Panc1 (cell line): ENCODE measurements at regions not wholly inside any gene's neighbourhood (a gene's known extent, or its start where the extent isn't known, plus 50 kb on each side); places are given as distances from the start of the nearest gene placed in this dataset.

ENCODE experiments used
- ATAC-seq: fragments of 200-7000 bp; cut with Tn5 transposase; 2 replicates; pipeline ENCODE4 v1.9.1; 2020; ENCODE audit warnings: mild to moderate bottlenecking, moderate library complexity
- BruUV-seq: library from RNA; stranded (reverse); fragments of 400-500 nt; replicated peaks from 2 replicates; lab custom pipeline; 2021; lab: Mats Ljungman, UMichigan
- CTCF ChIA-PET: fragments of 300-600 bp; sonication (Branson Sonifier 250); formaldehyde crosslinking; loops from one replicate; lab custom pipeline; 2022; ENCODE audit warnings: antibody characterized with exemption; lab: Charles Lee
- POLR2A ChIA-PET: fragments of 300-600 bp; sonication (Branson Sonifier 250); formaldehyde crosslinking; loops from one replicate; lab custom pipeline; 2022; ENCODE audit warnings: antibody characterized with exemption; lab: Charles Lee
- DNase-seq: peaks from one replicate; pipeline ENCODE4 v3.0.0-alpha.2; 2010; ENCODE audit warnings: low read depth, low spot score
- H3K27ac ChIP-seq: 2 replicates; pipeline ENCODE4 v1.5.1; 2011; ENCODE audit warnings: mild to moderate bottlenecking, low read length, inconsistent platforms
- H3K27me3 ChIP-seq: fragments of 200-500 bp; sonication (Bioruptor generic); 2 replicates; pipeline ENCODE4 v1.6.0; 2014; ENCODE audit warnings: low read length, inconsistent platforms; ENCODE audit not compliant: control insufficient read depth, insufficient read depth
- H3K36me3 ChIP-seq: fragments of 200-500 bp; sonication (Bioruptor generic); 2 replicates; pipeline ENCODE4 v1.5.1; 2014; ENCODE audit warnings: inconsistent platforms, mild to moderate bottlenecking, low read length, moderate library complexity; ENCODE audit not compliant: control insufficient read depth, insufficient read depth
- H3K4me1 ChIP-seq: 2 replicates; pipeline ENCODE4 v1.5.1; 2011; ENCODE audit warnings: inconsistent platforms, mild to moderate bottlenecking, low read length, moderate library complexity; ENCODE audit not compliant: control insufficient read depth, insufficient read depth
- H3K4me3 ChIP-seq, 2 experiments: 2 replicates each; pipeline ENCODE4 v1.5.1; 2011 to 2012; ENCODE audit warnings: low read depth in 2 of 2, low read length in 2 of 2, mild to moderate bottlenecking in 2 of 2, inconsistent platforms in 1 of 2, moderate library complexity in 1 of 2
- H3K9me3 ChIP-seq: fragments of 200-500 bp; sonication (Bioruptor generic); 2 replicates; pipeline ENCODE4 v1.5.1; 2014; ENCODE audit warnings: low read depth, mild to moderate bottlenecking, inconsistent platforms, low read length, moderate library complexity; ENCODE audit not compliant: control insufficient read depth, insufficient read depth
- POLR2AphosphoS5 ChIP-seq: IDR thresholded peaks from 2 replicates; pipeline ENCODE4 v1.6.1; 2012; ENCODE audit warnings: mild to moderate bottlenecking, low read depth, low read length, moderate library complexity
- SIN3A ChIP-seq: IDR thresholded peaks from 2 replicates; pipeline ENCODE4 v1.6.1; 2012; ENCODE audit warnings: low read depth, mild to moderate bottlenecking, low read length, moderate library complexity, borderline replicate concordance; ENCODE audit not compliant: insufficient read depth
- TCF7L2 ChIP-seq: IDR thresholded peaks from 2 replicates; pipeline ENCODE4 v1.6.1; 2011; ENCODE audit warnings: mild to moderate bottlenecking, low read depth, low read length, inconsistent platforms
- in situ Hi-C: cut with HindIII; loops from 2 replicates; pipeline ENCODE4 v1.10.0; 2016; ENCODE audit warnings: low sequenced_read_pairs, low pct_unique_long_range_greater_than_20kb
- intact Hi-C: fragments of 100-400 bp; cut with micrococcal nuclease; formaldehyde crosslinking; loops from one replicate; pipeline ENCODE4 v1.10.0; 2022; ENCODE audit not compliant: unreplicated experiment
- TF ChIP-seq, protein P1 (sequence below), 2 experiments: IDR thresholded peaks; 2 replicates each; pipeline ENCODE4 v1.6.1; 2011 to 2012; ENCODE audit warnings: low read depth in 2 of 2, control low read depth in 1 of 2, low read length in 1 of 2, mild to moderate bottlenecking in 1 of 2, moderate library complexity in 1 of 2; ENCODE audit not compliant: insufficient read depth in 1 of 2
- TF ChIP-seq, protein P2 (sequence below): fragments of 450-650 bp; IDR thresholded peaks from 2 replicates; pipeline ENCODE4 v1.5.1; 2017; ENCODE audit warnings: mild to moderate bottlenecking

DNA sequence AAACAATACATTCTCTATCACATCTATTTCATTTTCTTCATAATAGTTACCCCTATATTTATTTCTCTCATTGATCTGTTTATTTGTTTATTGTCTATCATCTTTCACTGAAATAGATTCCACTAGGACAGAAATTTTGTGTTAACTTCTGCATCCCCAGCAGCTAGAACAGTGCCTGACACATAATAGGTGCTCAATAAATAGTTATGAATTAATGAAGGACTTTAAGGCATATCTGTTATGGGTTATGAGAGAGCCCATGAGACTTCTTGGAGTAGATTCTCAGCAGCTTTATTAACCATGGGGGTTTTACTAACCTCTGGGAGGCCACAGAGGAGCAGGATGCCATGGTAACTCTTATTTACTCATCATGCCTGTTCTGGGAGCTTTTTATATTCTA is 144.6 kb downstream of the CDC42EP3 start:
- no peak overlapping the region for H3K4me3 ChIP-seq
- H3K36me3 ChIP-seq, result no peaks in the 10 kb centered on the region
- ATAC-seq, result no peak
- in situ Hi-C loops, result no loop called here
- ChIA-PET CTCF (no interaction called here), POLR2A (no interaction called here)
- H3K27me3 ChIP-seq, result no peaks in the 10 kb centered on the region
- no peaks in the 10 kb centered on the region for H3K4me1 ChIP-seq
- intact Hi-C loops, result no loop called here
- no peak for DNase-seq
- H3K9me3 ChIP-seq, result no peaks in the 10 kb centered on the region
- TF ChIP-seq TCF7L2, result no peak
- TF ChIP-seq, protein P1, sequence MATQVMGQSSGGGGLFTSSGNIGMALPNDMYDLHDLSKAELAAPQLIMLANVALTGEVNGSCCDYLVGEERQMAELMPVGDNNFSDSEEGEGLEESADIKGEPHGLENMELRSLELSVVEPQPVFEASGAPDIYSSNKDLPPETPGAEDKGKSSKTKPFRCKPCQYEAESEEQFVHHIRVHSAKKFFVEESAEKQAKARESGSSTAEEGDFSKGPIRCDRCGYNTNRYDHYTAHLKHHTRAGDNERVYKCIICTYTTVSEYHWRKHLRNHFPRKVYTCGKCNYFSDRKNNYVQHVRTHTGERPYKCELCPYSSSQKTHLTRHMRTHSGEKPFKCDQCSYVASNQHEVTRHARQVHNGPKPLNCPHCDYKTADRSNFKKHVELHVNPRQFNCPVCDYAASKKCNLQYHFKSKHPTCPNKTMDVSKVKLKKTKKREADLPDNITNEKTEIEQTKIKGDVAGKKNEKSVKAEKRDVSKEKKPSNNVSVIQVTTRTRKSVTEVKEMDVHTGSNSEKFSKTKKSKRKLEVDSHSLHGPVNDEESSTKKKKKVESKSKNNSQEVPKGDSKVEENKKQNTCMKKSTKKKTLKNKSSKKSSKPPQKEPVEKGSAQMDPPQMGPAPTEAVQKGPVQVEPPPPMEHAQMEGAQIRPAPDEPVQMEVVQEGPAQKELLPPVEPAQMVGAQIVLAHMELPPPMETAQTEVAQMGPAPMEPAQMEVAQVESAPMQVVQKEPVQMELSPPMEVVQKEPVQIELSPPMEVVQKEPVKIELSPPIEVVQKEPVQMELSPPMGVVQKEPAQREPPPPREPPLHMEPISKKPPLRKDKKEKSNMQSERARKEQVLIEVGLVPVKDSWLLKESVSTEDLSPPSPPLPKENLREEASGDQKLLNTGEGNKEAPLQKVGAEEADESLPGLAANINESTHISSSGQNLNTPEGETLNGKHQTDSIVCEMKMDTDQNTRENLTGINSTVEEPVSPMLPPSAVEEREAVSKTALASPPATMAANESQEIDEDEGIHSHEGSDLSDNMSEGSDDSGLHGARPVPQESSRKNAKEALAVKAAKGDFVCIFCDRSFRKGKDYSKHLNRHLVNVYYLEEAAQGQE (IDR thresholded peaks at IDR 0.05; ENCODE audit: insufficient read depth in 1 of 2, low read depth in 2 of 2, low read length in 1 of 2), result no peak
- TF ChIP-seq, protein P2, sequence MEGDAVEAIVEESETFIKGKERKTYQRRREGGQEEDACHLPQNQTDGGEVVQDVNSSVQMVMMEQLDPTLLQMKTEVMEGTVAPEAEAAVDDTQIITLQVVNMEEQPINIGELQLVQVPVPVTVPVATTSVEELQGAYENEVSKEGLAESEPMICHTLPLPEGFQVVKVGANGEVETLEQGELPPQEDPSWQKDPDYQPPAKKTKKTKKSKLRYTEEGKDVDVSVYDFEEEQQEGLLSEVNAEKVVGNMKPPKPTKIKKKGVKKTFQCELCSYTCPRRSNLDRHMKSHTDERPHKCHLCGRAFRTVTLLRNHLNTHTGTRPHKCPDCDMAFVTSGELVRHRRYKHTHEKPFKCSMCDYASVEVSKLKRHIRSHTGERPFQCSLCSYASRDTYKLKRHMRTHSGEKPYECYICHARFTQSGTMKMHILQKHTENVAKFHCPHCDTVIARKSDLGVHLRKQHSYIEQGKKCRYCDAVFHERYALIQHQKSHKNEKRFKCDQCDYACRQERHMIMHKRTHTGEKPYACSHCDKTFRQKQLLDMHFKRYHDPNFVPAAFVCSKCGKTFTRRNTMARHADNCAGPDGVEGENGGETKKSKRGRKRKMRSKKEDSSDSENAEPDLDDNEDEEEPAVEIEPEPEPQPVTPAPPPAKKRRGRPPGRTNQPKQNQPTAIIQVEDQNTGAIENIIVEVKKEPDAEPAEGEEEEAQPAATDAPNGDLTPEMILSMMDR, result no peak
- no peak for TF ChIP-seq POLR2AphosphoS5
- no peak for TF ChIP-seq SIN3A
- H3K27ac ChIP-seq, result no peak overlapping the region
- BruUV-seq, result no TSS peak

DNA sequence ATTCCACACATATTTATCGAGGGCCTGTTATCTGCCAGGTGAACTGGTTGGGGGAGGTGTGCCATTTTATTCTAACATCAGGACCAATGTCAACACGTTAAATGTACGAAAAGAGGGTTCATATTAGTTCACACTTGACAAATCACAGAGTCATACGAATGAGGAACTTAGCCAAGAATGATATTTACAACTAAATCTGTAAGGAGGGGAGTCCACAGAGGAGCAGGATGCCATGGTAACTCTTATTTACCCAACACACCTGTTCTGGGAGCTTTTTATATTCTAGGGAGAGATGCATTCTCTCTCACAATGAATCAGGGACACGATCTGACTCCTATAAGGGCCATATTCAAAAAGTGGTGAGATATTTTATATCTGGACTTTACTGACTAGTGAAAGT is 144.1 kb downstream of the CDC42EP3 start:
- Histone ChIP-seq H3K9me3 (no peaks in the 10 kb centered on the region), H3K4me1 (no peaks in the 10 kb centered on the region), H3K27me3 (no peaks in the 10 kb centered on the region), H3K27ac (no peak overlapping the region), H3K36me3 (no peaks in the 10 kb centered on the region), H3K4me3 (no peak overlapping the region)
- no peak for ATAC-seq
- no peak for TF ChIP-seq TCF7L2
- no peak for TF ChIP-seq SIN3A
- TF ChIP-seq, protein P1 (IDR thresholded peaks at IDR 0.05; ENCODE audit: insufficient read depth in 1 of 2, low read depth in 2 of 2, low read length in 1 of 2), result no peak
- TF ChIP-seq, protein P2, result no peak
- CTCF ChIA-PET, result no interaction called here
- POLR2A ChIA-PET, result no interaction called here
- DNase-seq, result no peak
- in situ Hi-C loops, result no loop called here
- intact Hi-C loops, result no loop called here
- no TSS peak for BruUV-seq
